ENCODE measurements at regions not wholly inside any gene's neighbourhood (a gene's known extent, or its start where the extent isn't known, plus 50 kb on each side); places are given as distances from the start of the nearest gene placed in this dataset.

DNA sequence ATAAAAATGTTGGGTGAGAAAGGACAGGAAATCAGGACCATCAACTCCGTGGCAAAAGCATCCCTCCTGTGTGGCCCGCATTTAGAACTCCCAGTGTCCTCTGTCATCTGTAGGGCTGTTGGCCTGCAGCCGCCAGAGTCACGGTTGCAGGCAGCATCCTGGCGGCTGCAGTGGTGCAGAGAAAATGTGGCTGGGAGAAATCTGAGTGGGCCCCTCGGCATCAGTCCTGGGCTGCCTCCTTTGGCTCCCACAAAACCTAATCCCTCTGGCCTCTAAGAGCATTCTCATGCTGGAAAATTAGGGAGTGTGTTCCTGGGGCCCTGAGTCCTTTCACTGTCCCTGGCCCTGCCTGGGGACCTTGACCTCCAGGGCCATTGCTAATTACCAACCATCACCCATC is 121.9 kb downstream of the WT1 start:
- H3K27me3 ChIP-seq (ENCODE audit: insufficient read depth, low read length, poor library complexity), result no peaks in the 10 kb centered on the region
- DNase-seq (no peak), ATAC-seq (ENCODE audit: insufficient read depth, low read depth) (no peak)
- no peak for TF ChIP-seq EZH2 (IDR thresholded peaks at IDR 0.05; ENCODE audit: borderline replicate concordance, low read depth, low read length, severe bottlenecking)
- TF ChIP-seq, protein P1, sequence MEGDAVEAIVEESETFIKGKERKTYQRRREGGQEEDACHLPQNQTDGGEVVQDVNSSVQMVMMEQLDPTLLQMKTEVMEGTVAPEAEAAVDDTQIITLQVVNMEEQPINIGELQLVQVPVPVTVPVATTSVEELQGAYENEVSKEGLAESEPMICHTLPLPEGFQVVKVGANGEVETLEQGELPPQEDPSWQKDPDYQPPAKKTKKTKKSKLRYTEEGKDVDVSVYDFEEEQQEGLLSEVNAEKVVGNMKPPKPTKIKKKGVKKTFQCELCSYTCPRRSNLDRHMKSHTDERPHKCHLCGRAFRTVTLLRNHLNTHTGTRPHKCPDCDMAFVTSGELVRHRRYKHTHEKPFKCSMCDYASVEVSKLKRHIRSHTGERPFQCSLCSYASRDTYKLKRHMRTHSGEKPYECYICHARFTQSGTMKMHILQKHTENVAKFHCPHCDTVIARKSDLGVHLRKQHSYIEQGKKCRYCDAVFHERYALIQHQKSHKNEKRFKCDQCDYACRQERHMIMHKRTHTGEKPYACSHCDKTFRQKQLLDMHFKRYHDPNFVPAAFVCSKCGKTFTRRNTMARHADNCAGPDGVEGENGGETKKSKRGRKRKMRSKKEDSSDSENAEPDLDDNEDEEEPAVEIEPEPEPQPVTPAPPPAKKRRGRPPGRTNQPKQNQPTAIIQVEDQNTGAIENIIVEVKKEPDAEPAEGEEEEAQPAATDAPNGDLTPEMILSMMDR (IDR thresholded peaks at IDR 0.05; ENCODE audit: borderline replicate concordance, extremely low read depth, low read length, poor library complexity, severe bottlenecking), result no peak
- peaks cover 15% of the 10 kb centered on the region for H3K4me1 ChIP-seq (ENCODE audit: insufficient read depth, low read length)
- no peak overlapping the region for H3K4me3 ChIP-seq (ENCODE audit: low read depth in 1 of 2, low read length in 2 of 2)
- no peaks in the 10 kb centered on the region for H3K79me2 ChIP-seq (ENCODE audit: insufficient read depth, low read length)
- no peaks in the 10 kb centered on the region for H3K36me3 ChIP-seq (ENCODE audit: insufficient read depth, low read length)
- H4K20me1 ChIP-seq (ENCODE audit: insufficient read depth, low read length), result no peaks in the 10 kb centered on the region
- H3K4me2 ChIP-seq (ENCODE audit: insufficient read depth, low read length), result no peak overlapping the region
- H2AFZ ChIP-seq (ENCODE audit: low read depth, low read length), result no peak overlapping the region
- H3K9me3 ChIP-seq (ENCODE audit: insufficient read depth, low read length, severe bottlenecking), result no peaks in the 10 kb centered on the region
- H3K9ac ChIP-seq (ENCODE audit: low read depth, low read length), result no peak overlapping the region
- H3K27ac ChIP-seq (ENCODE audit: low read length), result no peak overlapping the region

DNA sequence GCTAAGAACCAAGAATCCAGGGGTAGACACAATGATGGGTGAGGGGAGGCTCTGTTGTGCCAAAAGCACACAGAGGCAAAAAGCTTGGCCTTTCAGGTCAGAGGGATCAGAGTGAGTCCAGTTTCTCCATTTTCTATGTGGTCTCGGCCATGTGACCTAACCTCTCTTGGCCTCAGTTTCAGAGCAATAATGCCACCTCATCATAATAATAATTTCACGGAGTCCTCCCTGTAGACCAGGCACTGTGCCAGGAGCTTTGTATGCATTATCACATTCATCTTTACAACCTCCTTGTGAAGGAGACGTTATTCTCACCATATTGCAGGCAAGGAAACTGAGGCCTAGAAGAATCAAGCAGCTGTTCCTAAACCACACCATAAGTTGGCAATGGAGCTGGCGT is 120.2 kb downstream of the WT1 start:
- ATAC-seq (ENCODE audit: insufficient read depth, low read depth) (no peak), DNase-seq (no peak)
- H3K9me3 ChIP-seq (ENCODE audit: insufficient read depth, low read length, severe bottlenecking), result no peaks in the 10 kb centered on the region
- no peak overlapping the region for H3K27ac ChIP-seq (ENCODE audit: low read length)
- H3K4me1 ChIP-seq (ENCODE audit: insufficient read depth, low read length), result peaks cover 22% of the 10 kb centered on the region
- H3K4me3 ChIP-seq (ENCODE audit: low read depth in 1 of 2, low read length in 2 of 2), result no peak overlapping the region
- no peak overlapping the region for H2AFZ ChIP-seq (ENCODE audit: low read depth, low read length)
- H4K20me1 ChIP-seq (ENCODE audit: insufficient read depth, low read length), result no peaks in the 10 kb centered on the region
- H3K4me2 ChIP-seq (ENCODE audit: insufficient read depth, low read length), result no peak overlapping the region
- H3K79me2 ChIP-seq (ENCODE audit: insufficient read depth, low read length), result no peaks in the 10 kb centered on the region
- TF ChIP-seq EZH2 (IDR thresholded peaks at IDR 0.05; ENCODE audit: borderline replicate concordance, low read depth, low read length, severe bottlenecking), result no peak
- TF ChIP-seq, protein P1 (IDR thresholded peaks at IDR 0.05; ENCODE audit: borderline replicate concordance, extremely low read depth, low read length, poor library complexity, severe bottlenecking), result no peak
- no peaks in the 10 kb centered on the region for H3K27me3 ChIP-seq (ENCODE audit: insufficient read depth, low read length, poor library complexity)
- no peaks in the 10 kb centered on the region for H3K36me3 ChIP-seq (ENCODE audit: insufficient read depth, low read length)
- H3K9ac ChIP-seq (ENCODE audit: low read depth, low read length), result no peak overlapping the region

DNA sequence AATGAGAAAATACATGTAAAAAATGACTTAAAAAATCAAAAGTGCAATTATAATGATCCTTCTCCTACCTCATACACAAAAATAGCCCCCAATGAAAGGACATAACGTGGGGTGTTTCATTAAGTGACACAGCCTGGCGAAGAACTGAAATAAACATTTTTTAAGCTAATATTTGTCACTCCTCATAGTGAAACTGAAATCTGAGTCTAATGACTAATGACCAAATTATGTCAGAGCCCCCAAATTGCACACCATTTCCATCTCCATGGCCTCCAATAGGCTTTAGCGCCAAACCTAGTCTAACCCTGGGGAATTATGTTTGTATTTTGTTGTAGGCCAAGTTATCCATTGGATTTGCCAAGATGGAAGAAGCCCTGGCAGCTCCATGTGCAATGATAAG is 119.1 kb downstream of the WT1 start:
- no peaks in the 10 kb centered on the region for H3K27me3 ChIP-seq (ENCODE audit: insufficient read depth, low read length, poor library complexity)
- no peaks in the 10 kb centered on the region for H3K36me3 ChIP-seq (ENCODE audit: insufficient read depth, low read length)
- no peaks in the 10 kb centered on the region for H4K20me1 ChIP-seq (ENCODE audit: insufficient read depth, low read length)
- H3K79me2 ChIP-seq (ENCODE audit: insufficient read depth, low read length), result no peaks in the 10 kb centered on the region
- no peak for ATAC-seq (ENCODE audit: insufficient read depth, low read depth)
- H2AFZ ChIP-seq (ENCODE audit: low read depth, low read length), result no peak overlapping the region
- H3K4me2 ChIP-seq (ENCODE audit: insufficient read depth, low read length), result no peak overlapping the region
- DNase-seq, result no peak
- no peak overlapping the region for H3K9ac ChIP-seq (ENCODE audit: low read depth, low read length)
- peaks cover 22% of the 10 kb centered on the region for H3K4me1 ChIP-seq (ENCODE audit: insufficient read depth, low read length)
- H3K4me3 ChIP-seq (ENCODE audit: low read depth in 1 of 2, low read length in 2 of 2), result no peak overlapping the region
- no peak for TF ChIP-seq EZH2 (IDR thresholded peaks at IDR 0.05; ENCODE audit: borderline replicate concordance, low read depth, low read length, severe bottlenecking)
- TF ChIP-seq, protein P1 (IDR thresholded peaks at IDR 0.05; ENCODE audit: borderline replicate concordance, extremely low read depth, low read length, poor library complexity, severe bottlenecking), result no peak
- no peak overlapping the region for H3K27ac ChIP-seq (ENCODE audit: low read length)
- H3K9me3 ChIP-seq (ENCODE audit: insufficient read depth, low read length, severe bottlenecking), result no peaks in the 10 kb centered on the region

All from DND-41 (cell line).